Upper lobe of right lung (tissue), 1 donor: ENCODE measurements at regions not wholly inside any gene's neighbourhood (a gene's known extent, or its start where the extent isn't known, plus 50 kb on each side); places are given as distances from the start of the nearest gene placed in this dataset.
A peak's percentile ranks its signal among the peaks of the same experiment; 100 is the strongest.

ENCODE experiments used
- ATAC-seq: fragments of 200-7000 bp; cut with Tn5 transposase; one replicate; pipeline ENCODE4 v1.9.1; 2020; ENCODE audit warnings: mild to moderate bottlenecking, moderate library complexity
- DNase-seq: peaks from one replicate; pipeline ENCODE4 v3.0.0-alpha.2; 2020
- H3K27ac ChIP-seq: fragments of 200-600 bp; one replicate; pipeline ENCODE4 v1.8.0; 2022
- H3K27me3 ChIP-seq: fragments of 200-600 bp; one replicate; pipeline ENCODE4 v1.8.0; 2022; ENCODE audit warnings: mild to moderate bottlenecking
- H3K36me3 ChIP-seq: fragments of 200-600 bp; one replicate; pipeline ENCODE4 v1.8.0; 2022
- H3K4me1 ChIP-seq: fragments of 200-600 bp; one replicate; pipeline ENCODE4 v1.8.0; 2022
- H3K4me3 ChIP-seq: fragments of 200-600 bp; one replicate; pipeline ENCODE4 v1.8.0; 2022; ENCODE audit warnings: mild to moderate bottlenecking
- H3K9me3 ChIP-seq: fragments of 200-600 bp; one replicate; pipeline ENCODE4 v1.8.0; 2022
- CTCF ChIP-seq: fragments of 200-600 bp; IDR thresholded peaks from one replicate; pipeline ENCODE4 v1.8.0; 2022; ENCODE audit warnings: antibody characterized with exemption
- intact Hi-C: fragments of 100-400 bp; cut with DNase I; formaldehyde crosslinking; loops from one replicate; pipeline ENCODE4 v1.11.0; 2022
- donor health status: DM: no; HTN: yes; CAD: no; lungs with severe emphysema.

GRCh38 chr16:86089991-86090390 is 191.0 kb downstream of the IRF8 start:
- Histone ChIP-seq H3K27ac (no peak overlapping the region), H3K4me1 (no peaks in the 10 kb centered on the region), H3K9me3 (no peaks in the 10 kb centered on the region), H3K4me3 (no peak overlapping the region), H3K27me3 (no peaks in the 10 kb centered on the region), H3K36me3 (no peaks in the 10 kb centered on the region)
- DNase-seq (peak; percentile 40), ATAC-seq (peak; percentile 36)
- intact Hi-C loops: no loop called here
- TF ChIP-seq CTCF: no peak

GRCh38 chr16:86090461-86091170 is 191.7 kb downstream of the IRF8 start:
- H3K4me3 ChIP-seq: no peak overlapping the region
- ATAC-seq: no peak
- H3K27ac ChIP-seq: no peak overlapping the region
- H3K36me3 ChIP-seq: no peaks in the 10 kb centered on the region
- H3K9me3 ChIP-seq: no peaks in the 10 kb centered on the region
- no peaks in the 10 kb centered on the region for H3K27me3 ChIP-seq
- no peaks in the 10 kb centered on the region for H3K4me1 ChIP-seq
- TF ChIP-seq CTCF: no peak
- DNase-seq: peak; percentile 57
- intact Hi-C loops: no loop called here

- no peak for ATAC-seq
- H3K36me3 ChIP-seq: no peaks in the 10 kb centered on the region
Observed at GRCh38 chr16:86091976-86092375, 193.0 kb downstream of the IRF8 start.

GRCh38 chr16:86092586-86093480 is 193.9 kb downstream of the IRF8 start:
- Histone ChIP-seq H3K9me3 (no peaks in the 10 kb centered on the region), H3K27ac (no peak overlapping the region), H3K36me3 (no peaks in the 10 kb centered on the region), H3K27me3 (no peaks in the 10 kb centered on the region), H3K4me1 (no peaks in the 10 kb centered on the region), H3K4me3 (no peak overlapping the region)
- intact Hi-C loops: no loop called here
- no peak for TF ChIP-seq CTCF
- DNase-seq: peak; percentile 61
- ATAC-seq: no peak

More at GRCh38 chr16:86091976-86092375, 193.0 kb downstream of the IRF8 start:
- intact Hi-C loops: no loop called here
- no peak for TF ChIP-seq CTCF
- no peaks in the 10 kb centered on the region for H3K4me1 ChIP-seq
- H3K4me3 ChIP-seq: no peak overlapping the region
- H3K9me3 ChIP-seq: no peaks in the 10 kb centered on the region
- peak; percentile 16 for DNase-seq
- no peaks in the 10 kb centered on the region for H3K27me3 ChIP-seq
- H3K27ac ChIP-seq: no peak overlapping the region

GRCh38 chr16:86093801-86094750 is 195.1 kb downstream of the IRF8 start:
- Histone ChIP-seq H3K27ac (no peak overlapping the region), H3K9me3 (no peaks in the 10 kb centered on the region), H3K27me3 (no peaks in the 10 kb centered on the region), H3K4me3 (no peak overlapping the region), H3K4me1 (no peaks in the 10 kb centered on the region), H3K36me3 (no peaks in the 10 kb centered on the region)
- intact Hi-C loops: no loop called here
- peak; percentile 55 for DNase-seq
- TF ChIP-seq CTCF: peak; percentile 5
- ATAC-seq: no peak
